Right hindlimb (tissue), 1 donor: ENCODE measurements at regions not wholly inside any gene's neighbourhood (a gene's known extent, or its start where the extent isn't known, plus 50 kb on each side); places are given as distances from the start of the nearest gene placed in this dataset.
"Not testable (repeated sequence)": the region's sequence is repeated elsewhere in the genome, so short reads cannot be mapped to it uniquely, and the experiment has no call there.

ENCODE experiments used
- DNase-seq: peaks from one replicate; pipeline ENCODE4 v3.0.0-alpha.2; 2018

- DNase-seq: not testable (repeated sequence)
Observed at GRCh38 chr12:10453-10852, 56.1 kb upstream of the IQSEC3 start.

GRCh38 chr12:10879-11812, 55.4 kb upstream of the IQSEC3 start:
- DNase-seq: not testable (repeated sequence)

DNA sequence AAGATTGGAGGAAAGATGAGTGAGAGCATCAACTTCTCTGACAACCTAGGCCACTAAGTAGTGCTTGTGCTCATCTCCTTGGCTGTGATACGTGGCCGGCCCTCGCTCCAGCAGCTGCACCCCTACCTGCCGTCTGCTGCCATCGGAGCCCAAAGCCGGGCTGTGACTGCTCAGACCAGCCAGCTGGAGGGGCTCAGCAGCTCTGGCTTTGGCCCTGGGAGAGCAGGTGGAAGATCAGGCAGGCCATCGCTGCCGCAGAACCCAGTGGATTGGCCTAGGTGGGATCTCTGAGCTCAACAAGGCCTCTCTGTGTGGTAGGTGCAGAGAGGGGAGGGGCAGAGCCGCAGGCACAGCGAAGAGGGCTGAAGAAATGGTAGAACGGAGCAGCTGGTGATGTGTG, 54.3 kb upstream of the IQSEC3 start:
- peak; percentile 11 for DNase-seq

- DNase-seq: peak; percentile 22
Observed at GRCh38 chr12:12725-13640, 53.6 kb upstream of the IQSEC3 start.

- not testable (repeated sequence) for DNase-seq
Observed at GRCh38 chr12:13841-14240, 52.7 kb upstream of the IQSEC3 start.

DNA sequence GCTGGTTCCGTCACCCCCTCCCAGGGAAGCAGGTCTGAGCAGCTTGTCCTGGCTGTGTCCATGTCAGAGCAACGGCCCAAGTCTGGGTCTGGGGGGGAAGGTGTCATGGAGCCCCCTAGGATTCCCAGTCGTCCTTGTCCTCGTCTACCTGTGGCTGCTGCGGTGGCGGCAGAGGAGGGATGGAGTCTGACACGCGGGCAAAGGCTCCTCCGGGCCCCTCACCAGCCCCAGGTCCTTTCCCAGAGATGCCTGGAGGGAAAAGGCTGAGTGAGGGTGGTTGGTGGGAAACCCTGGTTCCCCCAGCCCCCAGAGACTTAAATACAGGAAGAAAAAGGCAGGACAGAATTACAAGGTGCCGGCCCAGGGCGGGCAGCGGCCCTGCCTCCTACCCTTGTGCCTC, 51.9 kb upstream of the IQSEC3 start:
- DNase-seq: not testable (repeated sequence)

- not testable (repeated sequence) for DNase-seq
Observed at GRCh38 chr12:15381-15780, 51.2 kb upstream of the IQSEC3 start.

DNA sequence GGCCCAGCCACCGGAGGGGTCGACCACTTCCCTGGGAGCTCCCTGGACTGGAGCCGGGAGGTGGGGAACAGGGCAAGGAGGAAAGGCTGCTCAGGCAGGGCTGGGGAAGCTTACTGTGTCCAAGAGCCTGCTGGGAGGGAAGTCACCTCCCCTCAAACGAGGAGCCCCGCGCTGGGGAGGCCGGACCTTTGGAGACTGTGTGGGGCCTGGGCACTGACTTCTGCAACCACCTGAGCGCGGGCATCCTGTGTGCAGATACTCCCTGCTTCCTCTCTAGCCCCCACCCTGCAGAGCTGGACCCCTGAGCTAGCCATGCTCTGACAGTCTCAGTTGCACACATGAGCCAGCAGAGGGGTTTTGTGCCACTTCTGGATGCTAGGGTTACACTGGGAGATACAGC, 50.5 kb upstream of the IQSEC3 start:
- DNase-seq: not testable (repeated sequence)

DNA sequence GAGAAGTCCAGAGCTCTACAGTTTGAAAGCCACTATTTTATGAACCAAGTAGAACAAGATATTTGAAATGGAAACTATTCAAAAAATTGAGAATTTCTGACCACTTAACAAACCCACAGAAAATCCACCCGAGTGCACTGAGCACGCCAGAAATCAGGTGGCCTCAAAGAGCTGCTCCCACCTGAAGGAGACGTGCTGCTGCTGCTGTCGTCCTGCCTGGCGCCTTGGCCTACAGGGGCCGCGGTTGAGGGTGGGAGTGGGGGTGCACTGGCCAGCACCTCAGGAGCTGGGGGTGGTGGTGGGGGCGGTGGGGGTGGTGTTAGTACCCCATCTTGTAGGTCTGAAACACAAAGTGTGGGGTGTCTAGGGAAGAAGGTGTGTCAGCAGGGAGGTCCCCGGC, 50.0 kb upstream of the IQSEC3 start:
- DNase-seq: not testable (repeated sequence)
